Stimulated activated memory B cell treated with anti-CD40 and anti-IgM and Interleukin-4, amounts not matched to agents 10 μg/mL and 1 μg/mL and 100 μg/mL, for 72 hours (primary cell): ENCODE measurements at regions not wholly inside any gene's neighbourhood (a gene's known extent, or its start where the extent isn't known, plus 50 kb on each side); places are given as distances from the start of the nearest gene placed in this dataset.
"Not testable (repeated sequence)": the region's sequence is repeated elsewhere in the genome, so short reads cannot be mapped to it uniquely, and the experiment has no call there.

Experiments used
- ATAC-seq: fragments of 150-1000 bp; cut with Tn5 transposase; 2 replicates; pipeline ENCODE4 v1.10.0; 2021
- H3K27ac Mint-ChIP-seq: one replicate; pipeline ENCODE4 v1.8.0; 2022; ENCODE audit warnings: mild to moderate bottlenecking, mixed read lengths
- H3K27me3 Mint-ChIP-seq: one replicate; pipeline ENCODE4 v1.8.0; 2022; ENCODE audit warnings: mixed read lengths
- H3K36me3 Mint-ChIP-seq: one replicate; pipeline ENCODE4 v1.8.0; 2022; ENCODE audit warnings: mixed read lengths
- H3K4me1 Mint-ChIP-seq: one replicate; pipeline ENCODE4 v1.8.0; 2022; ENCODE audit warnings: mixed read lengths
- H3K4me3 Mint-ChIP-seq: one replicate; pipeline ENCODE4 v1.8.0; 2022; ENCODE audit warnings: mild to moderate bottlenecking, moderate library complexity, mixed read lengths
- H3K9me3 Mint-ChIP-seq: one replicate; pipeline ENCODE4 v1.8.0; 2022; ENCODE audit warnings: mixed read lengths

DNA sequence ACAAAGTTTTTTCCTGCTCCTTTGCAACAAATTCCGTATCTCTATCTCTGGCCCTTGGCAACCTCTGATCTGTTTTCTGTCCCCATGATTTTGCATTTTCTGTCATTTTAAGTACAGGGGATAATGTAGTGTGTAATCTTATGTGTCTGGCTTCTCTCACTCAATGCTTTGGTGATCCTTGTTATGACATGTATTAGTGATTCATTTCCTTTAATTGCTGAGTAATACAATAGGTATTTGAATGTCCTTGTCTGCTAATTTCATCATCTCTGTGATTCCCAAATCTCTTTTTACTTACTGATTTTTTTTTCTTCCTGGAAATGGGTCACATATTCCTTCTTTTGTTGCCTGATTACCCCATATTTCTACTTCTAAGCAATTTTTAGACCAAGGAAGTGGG is 1538.6 kb upstream of the PCDH10 start:
- ATAC-seq, H3K36me3 Mint-ChIP-seq, H3K4me1 Mint-ChIP-seq, H3K9me3 Mint-ChIP-seq, H3K27me3 Mint-ChIP-seq, H3K4me3 Mint-ChIP-seq, H3K27ac Mint-ChIP-seq: not testable (repeated sequence)

DNA sequence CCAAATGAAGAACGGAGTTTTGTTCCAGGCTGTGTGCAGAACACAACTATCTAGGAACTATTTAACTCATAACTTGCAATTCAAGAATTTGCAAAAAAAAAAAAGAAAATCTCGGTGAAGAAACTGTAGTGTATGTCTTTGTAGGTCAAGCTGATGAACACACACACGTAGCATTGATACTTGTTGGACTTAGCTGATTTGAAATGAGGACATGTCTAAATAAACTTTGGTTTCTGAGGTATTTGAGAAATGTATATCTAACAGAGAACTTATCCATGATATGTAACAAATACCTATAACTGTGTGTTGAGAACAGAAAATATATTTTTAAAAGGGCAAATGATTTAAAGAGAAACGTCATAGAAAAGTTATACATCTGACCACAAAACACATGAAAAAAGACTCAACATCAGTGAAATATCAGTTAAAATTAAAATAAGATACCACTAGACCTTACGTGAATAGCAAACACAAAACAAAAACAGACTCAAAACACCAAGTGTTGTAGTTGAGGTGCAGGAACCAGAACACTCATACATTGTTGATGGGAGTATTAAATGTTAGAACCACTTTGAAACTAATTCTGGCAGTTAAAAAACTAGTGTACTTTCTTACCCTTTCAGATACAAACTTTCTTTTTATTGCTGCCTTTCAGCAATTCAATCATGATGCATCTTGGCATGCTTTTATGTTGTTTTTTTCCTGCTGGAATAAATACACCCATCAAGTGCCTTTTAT is 1535.8 kb upstream of the PCDH10 start:
- Mint-ChIP-seq H3K4me1 (no peaks in the 10 kb centered on the region), H3K27ac (no peak overlapping the region), H3K9me3 (peaks cover under 1% of the 10 kb centered on the region), H3K4me3 (no peak overlapping the region), H3K27me3 (no peaks in the 10 kb centered on the region), H3K36me3 (no peaks in the 10 kb centered on the region)
- no peak for ATAC-seq

DNA sequence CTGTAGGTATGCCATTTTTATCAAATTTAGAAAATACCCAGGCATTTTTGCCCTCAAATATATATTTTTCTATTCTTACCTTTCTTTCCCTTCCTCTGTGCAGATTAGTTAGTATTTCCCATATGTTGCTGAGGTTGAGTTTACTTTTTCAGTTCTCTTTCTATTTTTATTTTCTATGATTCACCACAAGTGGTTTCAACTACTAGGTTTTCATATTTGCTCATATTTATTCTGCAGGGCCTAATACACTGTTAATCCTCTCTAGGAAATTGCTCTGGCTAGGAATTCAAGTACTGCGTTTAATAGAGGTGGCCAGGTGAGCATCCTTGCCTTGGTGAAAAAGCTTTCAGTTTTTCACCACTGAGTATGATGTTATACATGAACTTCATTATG is 1535.3 kb upstream of the PCDH10 start:
- H3K9me3 Mint-ChIP-seq = no peaks in the 10 kb centered on the region
- H3K4me3 Mint-ChIP-seq = no peak overlapping the region
- no peak overlapping the region for H3K27ac Mint-ChIP-seq
- no peaks in the 10 kb centered on the region for H3K36me3 Mint-ChIP-seq
- H3K27me3 Mint-ChIP-seq = no peaks in the 10 kb centered on the region
- no peaks in the 10 kb centered on the region for H3K4me1 Mint-ChIP-seq
- ATAC-seq = no peak

DNA sequence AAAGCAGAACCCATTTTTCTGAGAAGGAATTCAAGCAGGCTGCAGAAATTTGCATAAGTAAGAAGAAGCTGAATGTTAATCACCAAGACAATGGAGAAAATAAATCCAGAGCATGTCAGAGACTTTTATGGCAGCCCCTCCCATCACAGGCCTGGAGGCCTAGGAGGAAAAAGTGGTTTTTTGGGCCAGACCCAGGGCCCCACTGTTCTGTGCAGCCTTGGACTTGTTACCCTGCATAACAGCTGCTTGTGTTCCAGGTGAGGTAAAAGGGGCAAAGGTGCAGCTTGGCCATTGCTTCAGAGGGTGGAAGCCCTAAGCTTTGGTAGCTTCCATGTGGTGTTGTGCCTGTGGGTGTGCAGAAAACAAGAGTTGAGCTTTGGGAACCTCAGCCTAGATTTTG is 1516.2 kb upstream of the PCDH10 start:
- no peaks in the 10 kb centered on the region for H3K27me3 Mint-ChIP-seq

DNA sequence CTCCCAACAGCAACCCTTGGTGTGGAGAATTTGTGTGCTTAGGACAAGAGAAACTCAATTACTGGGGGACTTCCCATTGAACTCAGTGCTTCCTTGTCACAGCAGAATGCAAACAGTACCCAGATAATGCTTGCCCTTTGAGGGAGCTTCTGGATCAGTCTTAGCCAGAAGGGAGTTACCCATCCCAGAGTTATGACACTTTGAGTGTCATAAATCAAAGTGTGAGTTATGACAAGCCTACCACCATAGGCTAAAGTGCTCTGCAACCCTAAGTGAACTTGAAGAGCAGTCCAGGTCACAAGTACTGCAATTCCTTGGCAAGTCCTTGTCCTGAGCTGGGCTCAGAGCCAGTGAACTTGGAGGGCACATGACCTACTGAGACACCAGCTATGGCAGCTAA is 1513.9 kb upstream of the PCDH10 start:
- Mint-ChIP-seq H3K27ac (no peak overlapping the region), H3K36me3 (no peaks in the 10 kb centered on the region), H3K27me3 (no peaks in the 10 kb centered on the region), H3K4me1 (no peaks in the 10 kb centered on the region), H3K4me3 (no peak overlapping the region), H3K9me3 (peaks cover 7% of the 10 kb centered on the region)
- ATAC-seq = no peak

More for the DNA sequence above, 1516.2 kb upstream of the PCDH10 start:
- H3K9me3 Mint-ChIP-seq = peaks cover 5% of the 10 kb centered on the region
- no peaks in the 10 kb centered on the region for H3K36me3 Mint-ChIP-seq
- H3K4me1 Mint-ChIP-seq = no peaks in the 10 kb centered on the region
- no peak overlapping the region for H3K4me3 Mint-ChIP-seq
- no peak for ATAC-seq
- H3K27ac Mint-ChIP-seq = no peak overlapping the region

DNA sequence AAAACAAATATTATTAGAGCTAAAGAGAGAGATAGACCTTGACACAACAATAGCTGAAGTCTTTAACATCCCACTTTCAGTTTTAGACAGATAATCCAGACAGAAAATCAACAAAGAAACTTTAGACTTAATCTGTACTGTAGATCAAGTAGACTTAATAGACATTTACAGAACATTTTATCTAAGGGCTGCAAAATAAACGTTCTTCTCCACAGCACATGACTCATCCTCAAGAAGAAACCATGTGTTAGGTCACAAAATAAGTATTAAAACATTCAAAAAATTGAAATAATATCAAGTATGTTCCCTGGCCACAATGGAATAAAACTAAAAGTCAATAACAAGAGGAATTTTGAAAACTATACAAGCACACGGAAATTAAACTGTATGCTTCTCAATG is 1510.3 kb upstream of the PCDH10 start:
- H3K27ac Mint-ChIP-seq = no peak overlapping the region
- ATAC-seq = no peak
- no peaks in the 10 kb centered on the region for H3K27me3 Mint-ChIP-seq
- H3K4me3 Mint-ChIP-seq = no peak overlapping the region
- peaks cover 15% of the 10 kb centered on the region for H3K9me3 Mint-ChIP-seq
- no peaks in the 10 kb centered on the region for H3K36me3 Mint-ChIP-seq
- no peaks in the 10 kb centered on the region for H3K4me1 Mint-ChIP-seq

DNA sequence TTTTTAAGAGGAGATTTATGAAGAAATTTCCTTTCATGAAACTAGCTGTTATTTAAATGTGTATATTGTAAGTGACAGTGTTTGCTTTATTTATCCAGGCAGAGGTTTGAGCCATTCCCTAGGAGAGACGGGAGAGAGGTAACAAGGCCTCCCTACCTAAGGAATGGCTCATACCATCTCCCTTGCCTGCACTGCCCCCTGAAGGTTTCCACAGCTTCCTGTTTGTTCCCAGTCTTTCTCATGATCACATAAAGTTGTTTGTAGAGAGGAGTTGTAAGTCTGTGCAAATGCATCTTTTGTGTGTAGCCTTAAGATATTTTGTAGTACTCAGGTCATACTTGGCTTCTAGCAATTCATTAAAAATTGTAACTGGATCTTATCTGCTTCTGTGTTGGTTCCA is 1504.5 kb upstream of the PCDH10 start:
- Mint-ChIP-seq H3K27me3 (no peaks in the 10 kb centered on the region), H3K36me3 (no peaks in the 10 kb centered on the region), H3K4me3 (no peak overlapping the region), H3K4me1 (no peaks in the 10 kb centered on the region), H3K9me3 (peaks cover 8% of the 10 kb centered on the region), H3K27ac (no peak overlapping the region)
- ATAC-seq = no peak

DNA sequence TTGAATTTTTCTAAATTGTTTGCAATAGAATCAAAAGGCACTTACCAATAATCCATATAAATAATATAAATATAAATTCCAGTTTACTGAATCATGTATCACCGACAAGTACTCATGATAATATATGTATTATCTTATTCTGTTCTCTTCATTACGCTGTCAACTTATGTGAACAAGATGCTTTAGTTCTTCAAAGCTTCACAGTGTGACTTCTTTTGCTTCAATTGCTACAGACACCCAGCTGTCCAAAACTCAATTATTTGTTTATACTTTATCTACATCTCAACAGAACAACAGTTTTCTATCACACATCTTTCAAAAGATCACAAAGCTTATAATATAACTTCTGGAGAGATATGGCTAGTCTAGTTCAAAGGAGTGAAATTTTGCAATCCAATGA is 1499.9 kb upstream of the PCDH10 start:
- no peak overlapping the region for H3K27ac Mint-ChIP-seq
- no peak overlapping the region for H3K4me3 Mint-ChIP-seq
- H3K4me1 Mint-ChIP-seq = no peaks in the 10 kb centered on the region
- no peak for ATAC-seq
- no peaks in the 10 kb centered on the region for H3K9me3 Mint-ChIP-seq
- no peaks in the 10 kb centered on the region for H3K36me3 Mint-ChIP-seq
- no peaks in the 10 kb centered on the region for H3K27me3 Mint-ChIP-seq

DNA sequence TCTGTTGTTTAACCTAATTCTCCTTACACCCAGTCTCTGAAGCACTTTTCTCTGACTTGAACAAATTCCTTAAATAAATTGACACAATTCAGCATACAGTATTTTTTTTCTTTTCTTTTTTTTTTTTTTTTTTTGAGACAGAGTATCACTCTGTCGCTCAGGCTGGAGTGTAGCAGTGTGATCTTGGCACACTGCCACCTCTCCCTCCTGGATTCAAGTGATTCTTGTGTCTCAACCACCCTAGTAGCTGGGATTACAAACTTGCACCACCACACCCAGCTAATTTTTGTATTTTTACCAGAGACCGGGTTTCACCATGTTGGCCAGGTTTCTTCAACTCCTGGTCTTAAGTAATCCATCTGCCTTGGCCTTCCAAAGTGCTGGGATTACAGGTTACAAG is 1498.1 kb upstream of the PCDH10 start:
- Mint-ChIP-seq H3K9me3 (no peaks in the 10 kb centered on the region), H3K27ac (no peak overlapping the region), H3K4me1 (no peaks in the 10 kb centered on the region), H3K36me3 (no peaks in the 10 kb centered on the region), H3K27me3 (no peaks in the 10 kb centered on the region), H3K4me3 (no peak overlapping the region)
- ATAC-seq = no peak

DNA sequence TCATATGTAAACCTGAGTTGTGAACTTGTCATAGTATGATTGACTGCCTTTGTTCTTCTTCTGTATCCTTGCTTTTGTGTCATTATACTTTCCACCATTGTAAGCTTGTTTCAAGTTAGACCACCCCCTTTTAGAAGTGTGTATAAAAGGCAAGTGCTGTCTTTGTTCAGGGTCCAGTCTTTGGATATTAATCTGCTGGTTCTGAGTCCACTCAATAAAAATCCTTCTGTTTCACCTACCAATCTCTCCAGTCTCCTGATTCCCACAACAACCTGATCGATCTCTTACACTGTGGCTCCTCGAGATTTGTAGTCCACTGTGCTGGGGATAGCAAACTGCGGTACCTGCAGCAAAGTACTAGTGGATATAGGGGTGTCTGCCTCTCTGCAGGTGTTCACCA is 1465.8 kb upstream of the PCDH10 start:
- H3K4me3 Mint-ChIP-seq, H3K27me3 Mint-ChIP-seq, H3K27ac Mint-ChIP-seq, H3K9me3 Mint-ChIP-seq, H3K4me1 Mint-ChIP-seq, ATAC-seq, H3K36me3 Mint-ChIP-seq: not testable (repeated sequence)

DNA sequence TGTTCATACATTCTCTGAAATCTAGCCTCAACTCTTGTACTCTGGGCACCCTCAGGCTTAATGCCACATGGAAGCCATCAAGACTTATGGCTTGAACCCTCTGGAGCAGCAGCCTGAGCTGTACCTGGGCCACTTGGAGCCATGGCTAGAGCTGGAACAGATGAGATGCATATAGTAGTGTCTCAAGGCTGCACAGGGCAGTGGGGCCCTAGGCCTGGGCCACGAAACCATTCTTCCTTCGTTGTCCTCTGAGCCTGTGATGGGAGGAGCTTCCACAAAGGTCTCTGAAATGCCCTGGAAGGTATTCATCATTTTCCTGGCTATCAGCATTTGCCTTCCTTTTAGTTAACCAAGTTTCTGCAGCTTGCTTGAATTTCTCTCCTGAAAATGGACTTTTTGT is 1427.2 kb upstream of the PCDH10 start:
- Mint-ChIP-seq H3K9me3 (peaks cover 4% of the 10 kb centered on the region), H3K27ac (no peak overlapping the region), H3K36me3 (no peaks in the 10 kb centered on the region), H3K4me3 (no peak overlapping the region), H3K4me1 (no peaks in the 10 kb centered on the region), H3K27me3 (no peaks in the 10 kb centered on the region)
- no peak for ATAC-seq

DNA sequence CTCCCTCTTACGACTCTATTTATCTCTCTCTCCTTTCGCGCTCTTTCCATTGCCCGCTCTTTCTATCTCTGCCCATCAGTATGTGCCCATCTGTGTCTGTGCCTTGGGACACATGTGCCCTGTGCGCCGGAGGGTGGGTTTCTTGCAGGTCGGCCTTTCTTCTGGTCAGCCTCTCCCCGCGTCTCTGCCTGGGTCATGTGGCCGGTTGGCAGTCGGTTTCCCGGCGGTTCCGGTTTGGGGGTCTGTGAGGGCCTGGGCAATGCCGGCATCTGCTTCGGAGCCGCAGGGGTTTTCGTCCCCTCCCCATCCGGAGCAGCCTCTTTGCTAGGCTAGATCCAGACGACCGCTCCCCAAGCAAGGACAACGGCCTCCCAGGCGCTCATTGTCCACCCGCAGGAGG is 1426.0 kb upstream of the PCDH10 start:
- not testable (repeated sequence) for H3K9me3 Mint-ChIP-seq, ATAC-seq, H3K27ac Mint-ChIP-seq, H3K36me3 Mint-ChIP-seq, H3K4me1 Mint-ChIP-seq, H3K4me3 Mint-ChIP-seq, H3K27me3 Mint-ChIP-seq

DNA sequence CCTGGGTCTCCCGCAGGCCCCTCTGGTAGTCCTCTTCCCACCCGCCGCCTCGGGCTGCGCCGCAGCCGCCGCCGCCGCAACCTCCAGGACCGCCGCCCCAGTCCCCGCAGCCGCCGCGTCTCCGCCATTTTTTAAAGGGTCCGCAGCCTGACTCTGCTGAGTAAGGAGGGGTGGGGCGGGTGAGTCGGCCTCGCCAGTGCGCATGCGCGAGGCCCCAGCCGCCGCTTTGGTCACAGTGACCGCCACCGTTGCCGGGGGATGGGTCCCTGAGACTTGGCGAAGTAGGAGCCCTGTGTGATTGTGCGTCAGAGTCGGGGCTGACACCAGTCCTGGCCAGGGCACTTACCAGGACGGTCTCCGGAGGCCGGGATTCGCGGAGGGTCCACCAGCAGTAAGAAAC is 1424.2 kb upstream of the PCDH10 start:
- not testable (repeated sequence) for H3K36me3 Mint-ChIP-seq, H3K27ac Mint-ChIP-seq, ATAC-seq, H3K4me1 Mint-ChIP-seq, H3K9me3 Mint-ChIP-seq, H3K4me3 Mint-ChIP-seq, H3K27me3 Mint-ChIP-seq

DNA sequence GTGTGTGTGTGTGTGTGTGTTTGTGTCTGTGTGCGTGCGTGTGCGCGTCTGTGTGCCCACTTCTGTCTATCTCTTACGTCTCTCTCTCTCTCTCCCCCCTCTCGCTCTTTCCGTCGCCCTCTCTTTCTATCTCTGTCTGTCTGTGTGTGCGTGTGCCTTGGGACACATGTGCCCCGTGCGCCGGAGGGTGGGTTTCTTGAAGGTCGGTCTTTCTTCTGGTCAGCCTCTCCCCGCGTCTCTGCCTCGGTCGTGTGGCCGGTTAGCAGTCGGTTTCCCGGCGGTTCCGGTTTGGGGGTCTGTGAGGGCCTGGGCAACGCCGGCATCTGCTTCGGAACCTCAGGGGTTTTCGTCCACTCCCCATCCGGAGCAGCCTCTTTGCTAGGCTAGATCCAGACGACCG is 1423.6 kb upstream of the PCDH10 start:
- H3K4me3 Mint-ChIP-seq = not testable (repeated sequence)

DNA sequence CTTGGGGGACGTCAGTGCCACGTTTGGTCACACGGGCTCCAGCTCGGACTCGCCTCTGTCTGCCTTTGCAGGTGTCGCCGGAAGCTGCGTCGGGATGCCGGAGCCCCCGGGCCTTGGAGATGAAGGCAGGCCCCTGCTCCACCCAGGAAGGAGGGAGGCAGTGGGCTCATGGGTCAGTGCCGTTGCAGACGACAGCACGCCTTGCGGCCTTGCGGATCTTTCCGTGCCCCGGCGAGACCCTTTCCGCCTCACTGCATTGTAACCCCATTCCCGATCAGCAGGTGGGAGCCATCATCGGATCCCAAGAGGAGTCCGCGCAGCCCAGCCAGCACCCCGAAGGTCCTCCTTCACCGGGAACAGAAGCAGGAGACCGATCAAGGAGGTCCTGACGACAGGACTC is 1422.2 kb upstream of the PCDH10 start:
- H3K4me3 Mint-ChIP-seq, H3K9me3 Mint-ChIP-seq, H3K36me3 Mint-ChIP-seq, H3K27ac Mint-ChIP-seq, H3K4me1 Mint-ChIP-seq, H3K27me3 Mint-ChIP-seq, ATAC-seq: not testable (repeated sequence)

More for the DNA sequence above, 1423.6 kb upstream of the PCDH10 start:
- H3K27ac Mint-ChIP-seq, H3K36me3 Mint-ChIP-seq, ATAC-seq, H3K4me1 Mint-ChIP-seq, H3K9me3 Mint-ChIP-seq, H3K27me3 Mint-ChIP-seq: not testable (repeated sequence)

DNA sequence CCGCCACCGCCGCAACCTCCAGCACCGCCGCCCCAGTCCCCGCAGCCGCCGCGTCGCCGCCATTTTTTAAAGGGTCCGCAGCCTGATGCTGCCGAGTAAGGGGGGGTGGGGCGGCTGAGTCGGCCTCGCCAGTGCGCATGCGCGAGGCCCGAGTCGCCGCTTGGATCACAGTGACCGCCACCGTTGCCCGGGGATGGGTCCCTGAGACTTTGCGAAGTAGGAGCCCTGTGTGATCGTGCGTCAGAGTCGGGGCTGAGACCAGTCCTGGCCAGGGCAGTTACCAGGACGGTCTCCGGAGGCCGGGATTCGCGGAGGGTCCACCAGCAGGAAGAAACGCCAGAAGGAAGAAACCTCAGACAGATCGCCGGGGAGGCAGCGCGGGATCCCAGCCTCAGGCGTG is 1421.7 kb upstream of the PCDH10 start:
- not testable (repeated sequence) for H3K4me1 Mint-ChIP-seq, H3K36me3 Mint-ChIP-seq, H3K9me3 Mint-ChIP-seq, H3K27ac Mint-ChIP-seq, ATAC-seq, H3K27me3 Mint-ChIP-seq, H3K4me3 Mint-ChIP-seq

DNA sequence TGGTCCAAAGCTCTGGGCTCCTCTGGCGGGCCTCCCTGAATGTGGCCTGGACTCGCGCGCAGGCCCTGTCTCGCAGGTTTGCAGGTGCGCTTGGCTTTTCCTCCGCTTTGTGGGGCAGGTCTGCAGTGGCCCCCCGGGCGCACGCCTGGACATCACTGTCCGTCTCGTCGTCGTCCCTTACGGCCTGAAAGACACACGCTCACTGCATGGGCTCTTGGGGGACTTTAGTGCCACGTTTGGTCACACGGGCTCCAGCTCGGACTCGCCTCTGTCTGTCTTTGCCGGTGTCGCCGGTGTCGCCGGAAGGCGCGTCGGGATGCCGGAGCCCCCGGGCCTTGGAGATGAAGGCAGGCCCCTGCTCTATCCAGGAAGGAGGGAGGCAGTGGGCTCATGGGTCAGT is 1419.9 kb upstream of the PCDH10 start:
- H3K9me3 Mint-ChIP-seq, H3K4me3 Mint-ChIP-seq, H3K4me1 Mint-ChIP-seq: not testable (repeated sequence)

More for the DNA sequence above, 1419.9 kb upstream of the PCDH10 start:
- not testable (repeated sequence) for H3K27me3 Mint-ChIP-seq, ATAC-seq, H3K27ac Mint-ChIP-seq, H3K36me3 Mint-ChIP-seq
